ENCODE measurements at regions not wholly inside any gene's neighbourhood (a gene's known extent, or its start where the extent isn't known, plus 50 kb on each side); places are given as distances from the start of the nearest gene placed in this dataset.

- TF ChIP-seq CTCF (IDR thresholded peaks at IDR 0.05; ENCODE audit: insufficient read depth, low read depth, low read length, missing control alignments), result peak; percentile 58
- H3K4me3 ChIP-seq (ENCODE audit: low read depth, low read length), result no peak overlapping the region
- peak; percentile 37 for DNase-seq (ENCODE audit: low read depth)
Measured at GRCh38 chr6:127641905-127642304, 64.9 kb downstream of the C6orf58 start.
